Smooth muscle cell (in vitro differentiated cells): ENCODE measurements at regions not wholly inside any gene's neighbourhood (a gene's known extent, or its start where the extent isn't known, plus 50 kb on each side); places are given as distances from the start of the nearest gene placed in this dataset.

ENCODE experiments used
- DNase-seq: peaks from one replicate; lab custom pipeline; 2025; ENCODE audit not compliant: unreplicated experiment; lab: John Stamatoyannopoulos, UW
- H2AFZ ChIP-seq: fragments of 200-600 bp; sonication (generic); 2 replicates; pipeline ENCODE4 v1.6.0; 2016; ENCODE audit warnings: antibody characterized with exemption, low read depth, mild to moderate bottlenecking
- H3F3A ChIP-seq: fragments of 200-600 bp; sonication (generic); 2 replicates; pipeline ENCODE4 v1.6.0; 2017; ENCODE audit warnings: antibody characterized with exemption, low read depth
- H3K27ac ChIP-seq: fragments of 200-600 bp; sonication (generic); 2 replicates; pipeline ENCODE4 v1.5.1; 2016; ENCODE audit warnings: low read depth, mild to moderate bottlenecking
- H3K27me3 ChIP-seq: fragments of 200-600 bp; sonication (generic); 2 replicates; pipeline ENCODE4 v1.6.1; 2016; ENCODE audit warnings: low read depth, mild to moderate bottlenecking
- H3K36me3 ChIP-seq: fragments of 200-600 bp; sonication (generic); 2 replicates; pipeline ENCODE4 v1.5.1; 2016; ENCODE audit warnings: low read depth
- H3K4me1 ChIP-seq: fragments of 200-600 bp; sonication (generic); 2 replicates; pipeline ENCODE4 v1.5.1; 2016; ENCODE audit warnings: low read depth
- H3K4me2 ChIP-seq: fragments of 200-600 bp; sonication (generic); 2 replicates; pipeline ENCODE4 v1.6.0; 2016; ENCODE audit warnings: mild to moderate bottlenecking
- H3K4me3 ChIP-seq: fragments of 200-600 bp; sonication (generic); 2 replicates; pipeline ENCODE4 v1.5.1; 2016; ENCODE audit warnings: mild to moderate bottlenecking
- H3K79me2 ChIP-seq: fragments of 200-600 bp; sonication (generic); 2 replicates; pipeline ENCODE4 v1.6.0; 2016; ENCODE audit warnings: low read depth, mild to moderate bottlenecking
- H3K9ac ChIP-seq: fragments of 200-600 bp; sonication (generic); 2 replicates; pipeline ENCODE4 v1.6.0; 2016; ENCODE audit warnings: low read depth
- H3K9me3 ChIP-seq: fragments of 200-600 bp; sonication (generic); replicated peaks from 2 replicates; pipeline ENCODE4 v1.5.1; 2016; ENCODE audit warnings: low read depth
- H4K20me1 ChIP-seq: fragments of 200-600 bp; sonication (generic); 2 replicates; pipeline ENCODE4 v1.6.0; 2016; ENCODE audit warnings: low read depth
- WGBS: methylation state at CpG from one replicate; pipeline ENCODE4 v1.1.7; 2016; ENCODE audit warnings: low lambda C conversion rate; 5-methylcytosine and 5-hydroxymethylcytosine counted together
- TF ChIP-seq, protein P1 (sequence below): fragments of 200-600 bp; sonication (generic); IDR thresholded peaks from 2 replicates; pipeline ENCODE4 v1.5.1; 2017; ENCODE audit warnings: borderline replicate concordance, mild to moderate bottlenecking, antibody characterized with exemption; ENCODE audit not compliant: insufficient read depth, poor library complexity, severe bottlenecking

DNA sequence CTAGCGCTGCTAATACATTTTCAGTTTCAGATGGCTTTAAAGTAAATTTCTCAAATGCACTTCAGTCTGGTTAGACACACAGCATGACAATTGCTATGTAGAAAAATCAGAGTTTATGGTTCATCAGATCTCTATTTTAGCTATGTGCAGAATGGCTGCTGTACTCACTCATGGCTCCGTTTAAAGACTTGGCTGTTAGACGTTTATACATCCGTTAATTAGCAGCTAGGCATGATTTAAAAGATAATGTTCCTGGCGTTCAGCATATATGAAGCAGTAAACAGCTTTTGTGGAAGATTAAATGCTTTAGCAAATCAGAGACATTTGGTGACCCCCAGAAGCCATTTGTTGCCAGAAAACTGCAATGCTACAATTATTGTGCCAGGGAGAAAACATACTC is 350.0 kb upstream of the MANEA start:
- H3K9me3 ChIP-seq: no peaks in the 10 kb centered on the region
- no peaks in the 10 kb centered on the region for H4K20me1 ChIP-seq
- TF ChIP-seq, protein P1, sequence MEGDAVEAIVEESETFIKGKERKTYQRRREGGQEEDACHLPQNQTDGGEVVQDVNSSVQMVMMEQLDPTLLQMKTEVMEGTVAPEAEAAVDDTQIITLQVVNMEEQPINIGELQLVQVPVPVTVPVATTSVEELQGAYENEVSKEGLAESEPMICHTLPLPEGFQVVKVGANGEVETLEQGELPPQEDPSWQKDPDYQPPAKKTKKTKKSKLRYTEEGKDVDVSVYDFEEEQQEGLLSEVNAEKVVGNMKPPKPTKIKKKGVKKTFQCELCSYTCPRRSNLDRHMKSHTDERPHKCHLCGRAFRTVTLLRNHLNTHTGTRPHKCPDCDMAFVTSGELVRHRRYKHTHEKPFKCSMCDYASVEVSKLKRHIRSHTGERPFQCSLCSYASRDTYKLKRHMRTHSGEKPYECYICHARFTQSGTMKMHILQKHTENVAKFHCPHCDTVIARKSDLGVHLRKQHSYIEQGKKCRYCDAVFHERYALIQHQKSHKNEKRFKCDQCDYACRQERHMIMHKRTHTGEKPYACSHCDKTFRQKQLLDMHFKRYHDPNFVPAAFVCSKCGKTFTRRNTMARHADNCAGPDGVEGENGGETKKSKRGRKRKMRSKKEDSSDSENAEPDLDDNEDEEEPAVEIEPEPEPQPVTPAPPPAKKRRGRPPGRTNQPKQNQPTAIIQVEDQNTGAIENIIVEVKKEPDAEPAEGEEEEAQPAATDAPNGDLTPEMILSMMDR: no peak
- DNase-seq: no peak
- H3K36me3 ChIP-seq: no peaks in the 10 kb centered on the region
- peaks cover 9% of the 10 kb centered on the region for H3K4me1 ChIP-seq
- no peak overlapping the region for H3K4me3 ChIP-seq
- no peak overlapping the region for H3K9ac ChIP-seq
- no peaks in the 10 kb centered on the region for H3F3A ChIP-seq
- no peak overlapping the region for H3K27ac ChIP-seq
- H3K4me2 ChIP-seq: peak overlapping the region; percentile 7
- H3K79me2 ChIP-seq: no peaks in the 10 kb centered on the region
- 36% methylated on average over 5 of the region's 5 CpGs for WGBS
- no peaks in the 10 kb centered on the region for H3K27me3 ChIP-seq
- peak overlapping the region; percentile 49 for H2AFZ ChIP-seq

DNA sequence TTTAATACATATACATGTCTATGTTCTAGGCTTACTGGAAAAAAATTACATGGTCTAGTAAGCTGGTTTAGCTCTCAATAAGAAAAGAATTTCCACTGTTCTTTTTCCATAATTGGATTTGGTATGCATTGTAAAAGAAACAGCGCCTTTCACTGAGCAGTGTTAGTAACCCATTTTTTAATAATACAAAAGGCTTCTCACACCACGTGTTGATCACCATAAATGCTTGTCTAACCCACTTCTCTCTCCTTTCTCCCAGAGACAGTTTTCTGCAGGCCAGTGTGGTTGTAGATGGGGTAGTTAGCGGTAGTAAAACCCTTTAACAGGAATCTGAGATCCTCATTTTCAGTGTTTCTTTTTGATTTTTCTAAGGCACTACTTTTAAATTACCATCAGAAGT is 348.7 kb upstream of the MANEA start:
- Histone ChIP-seq H3K9me3 (no peaks in the 10 kb centered on the region), H3K4me2 (peak overlapping the region; percentile 40), H3K27ac (no peak overlapping the region), H3K9ac (no peak overlapping the region), H3K36me3 (no peaks in the 10 kb centered on the region), H2AFZ (peak overlapping the region; percentile 29), H3F3A (no peaks in the 10 kb centered on the region), H3K79me2 (no peaks in the 10 kb centered on the region), H3K4me1 (peaks cover 9% of the 10 kb centered on the region), H3K4me3 (no peak overlapping the region), H4K20me1 (no peaks in the 10 kb centered on the region), H3K27me3 (no peaks in the 10 kb centered on the region)
- no peak for DNase-seq
- 13% methylated on average over 3 of the region's 3 CpGs for WGBS
- TF ChIP-seq, protein P1: no peak

DNA sequence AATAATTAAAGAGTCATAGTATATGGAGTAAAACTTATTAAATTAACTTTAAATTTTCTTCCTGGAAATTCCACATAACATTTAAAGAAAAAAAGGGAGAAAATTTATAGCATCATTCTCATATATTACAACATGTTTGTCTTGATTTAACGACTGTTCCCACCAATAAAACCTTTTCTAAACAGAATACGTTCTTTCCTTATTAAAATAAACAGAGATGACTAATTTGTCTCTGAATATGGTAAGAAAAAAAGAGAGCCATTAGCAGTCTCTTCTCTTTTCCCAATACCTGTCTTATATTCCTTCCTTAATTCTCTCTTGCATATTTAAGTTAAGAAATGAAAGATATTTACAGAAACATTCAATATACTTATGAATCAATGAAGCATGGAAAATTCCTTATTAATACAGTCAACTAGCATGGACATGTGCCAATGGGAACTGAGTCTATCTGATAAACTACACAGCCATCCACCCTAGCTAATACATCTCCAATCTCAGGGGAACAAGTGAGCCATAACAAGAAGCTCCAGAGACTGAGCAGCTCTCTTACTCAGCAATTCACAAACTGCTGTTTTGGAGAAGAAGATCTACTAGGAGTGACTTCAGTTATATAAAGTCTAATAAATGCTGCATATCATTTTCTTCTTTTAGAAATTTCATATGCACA is 347.1 kb upstream of the MANEA start:
- no peak for DNase-seq
- Histone ChIP-seq H3K27ac (no peak overlapping the region), H3K79me2 (no peaks in the 10 kb centered on the region), H3K4me3 (no peak overlapping the region), H3F3A (no peaks in the 10 kb centered on the region), H3K9ac (no peak overlapping the region), H3K9me3 (no peaks in the 10 kb centered on the region), H3K27me3 (no peaks in the 10 kb centered on the region), H3K4me2 (no peak overlapping the region), H2AFZ (no peak overlapping the region), H4K20me1 (no peaks in the 10 kb centered on the region), H3K4me1 (peaks cover 9% of the 10 kb centered on the region), H3K36me3 (no peaks in the 10 kb centered on the region)
- TF ChIP-seq, protein P1: no peak
- WGBS: 60% methylated on average over 2 of the region's 2 CpGs

DNA sequence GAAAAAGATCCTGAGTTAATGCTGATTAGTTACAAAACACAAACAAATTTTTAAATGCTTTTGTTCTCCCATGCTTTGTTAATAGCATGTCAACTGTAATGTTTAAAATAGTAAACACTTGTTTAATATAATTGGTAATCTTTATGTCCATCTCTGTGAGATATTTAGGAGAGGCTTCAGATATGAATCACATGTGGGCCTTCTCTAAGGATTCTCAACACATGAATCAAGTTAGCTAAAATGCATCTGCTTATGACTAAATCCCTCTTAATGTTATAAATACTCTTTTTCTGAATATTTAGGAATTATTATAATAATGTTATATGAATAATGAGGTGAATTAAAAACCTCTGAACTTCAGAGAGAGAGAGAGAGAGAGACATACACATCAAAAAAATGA is 345.9 kb upstream of the MANEA start:
- no peak overlapping the region for H3K27ac ChIP-seq
- TF ChIP-seq, protein P1: no peak
- no peaks in the 10 kb centered on the region for H3K27me3 ChIP-seq
- no peak overlapping the region for H3K4me3 ChIP-seq
- H3K4me2 ChIP-seq: no peak overlapping the region
- H3K36me3 ChIP-seq: no peaks in the 10 kb centered on the region
- no peaks in the 10 kb centered on the region for H3K9me3 ChIP-seq
- no peak overlapping the region for H2AFZ ChIP-seq
- DNase-seq: no peak
- no peak overlapping the region for H3K9ac ChIP-seq
- no peaks in the 10 kb centered on the region for H4K20me1 ChIP-seq
- no peaks in the 10 kb centered on the region for H3F3A ChIP-seq
- H3K79me2 ChIP-seq: no peaks in the 10 kb centered on the region
- H3K4me1 ChIP-seq: peaks cover 9% of the 10 kb centered on the region
